Peyer's patch (tissue), 4 donors: ENCODE measurements at regions not wholly inside any gene's neighbourhood (a gene's known extent, or its start where the extent isn't known, plus 50 kb on each side); places are given as distances from the start of the nearest gene placed in this dataset.

ENCODE experiments used
- DNase-seq, 3 donors: peaks; one replicate each; pipeline ENCODE4 v3.0.0-alpha.2; 2017 to 2019
- H3K27ac ChIP-seq, 4 donors: fragments of 200-600 bp; sonication (generic); one replicate each; pipeline ENCODE4 v1.5.1; 2016 to 2019
- H3K27me3 ChIP-seq, 2 donors: fragments of 200-600 bp; sonication (generic); one replicate each; pipeline ENCODE4 v1.5.1; 2019
- H3K36me3 ChIP-seq, 3 donors: fragments of 200-600 bp; sonication (generic); one replicate each; pipeline ENCODE4 v1.5.1; 2016 to 2019
- H3K4me1 ChIP-seq, 4 donors: fragments of 200-600 bp; sonication (generic); one replicate each; pipeline ENCODE4 v1.5.1; 2016 to 2019
- H3K4me3 ChIP-seq, 4 donors: fragments of 200-600 bp; sonication (generic); 1 replicate in 3 of 4; 2 replicates in 1 of 4; pipeline ENCODE4 v1.5.1; 2016 to 2019; ENCODE audit warnings: mild to moderate bottlenecking in 1 of 4
- H3K9me3 ChIP-seq, 4 donors: fragments of 200-600 bp; sonication (generic); one replicate each; pipeline ENCODE4 v1.5.1; 2016 to 2019; ENCODE audit warnings: mild to moderate bottlenecking in 1 of 4
- CTCF ChIP-seq, 6 experiments: fragments of 450-650 bp in 4 of 6; fragments of 200-600 bp in 2 of 6; sonication (generic) in 1 of 6; IDR thresholded peaks; one replicate each; pipeline ENCODE4 v1.5.1; 2017 to 2019; ENCODE audit warnings: antibody characterized with exemption in 6 of 6, mild to moderate bottlenecking in 3 of 6, moderate library complexity in 1 of 6
- POLR2A ChIP-seq, 2 donors: fragments of 450-650 bp; IDR thresholded peaks; one replicate each; pipeline ENCODE4 v1.5.1; 2017; ENCODE audit warnings: antibody characterized with exemption in 2 of 2, mild to moderate bottlenecking in 2 of 2, moderate library complexity in 2 of 2

GRCh38 chr1:188425687-188426086 is 1596.9 kb downstream of the PLA2G4A start:
- Histone ChIP-seq H3K9me3 (no peaks in the 10 kb centered on the region), H3K4me1 (no peaks in the 10 kb centered on the region), H3K4me3 (no peak overlapping the region), H3K27ac (no peak overlapping the region), H3K27me3 (no peaks in the 10 kb centered on the region), H3K36me3 (no peaks in the 10 kb centered on the region)
- TF ChIP-seq POLR2A (IDR thresholded peaks at IDR 0.05) (no peak), CTCF (IDR thresholded peaks at IDR 0.05) (no peak)
- DNase-seq: no peak

- TF ChIP-seq CTCF (IDR thresholded peaks at IDR 0.05) (no peak), POLR2A (IDR thresholded peaks at IDR 0.05) (no peak)
- H3K27me3 ChIP-seq: no peaks in the 10 kb centered on the region
- H3K4me3 ChIP-seq: no peak overlapping the region
- H3K9me3 ChIP-seq: no peaks in the 10 kb centered on the region
- H3K36me3 ChIP-seq: no peaks in the 10 kb centered on the region
- no peaks in the 10 kb centered on the region for H3K4me1 ChIP-seq
- no peak overlapping the region for H3K27ac ChIP-seq
- DNase-seq: no peak
These were observed 1597.8 kb downstream of the PLA2G4A start for GRCh38 chr1:188426561-188426960.

GRCh38 chr1:188427642-188428041 is 1598.9 kb downstream of the PLA2G4A start:
- TF ChIP-seq CTCF (IDR thresholded peaks at IDR 0.05): no peak
- no peak for TF ChIP-seq POLR2A (IDR thresholded peaks at IDR 0.05)
- H3K27me3 ChIP-seq: no peaks in the 10 kb centered on the region
- H3K4me1 ChIP-seq: no peaks in the 10 kb centered on the region
- no peak overlapping the region for H3K27ac ChIP-seq
- H3K9me3 ChIP-seq: no peaks in the 10 kb centered on the region
- no peaks in the 10 kb centered on the region for H3K36me3 ChIP-seq
- no peak overlapping the region for H3K4me3 ChIP-seq
- DNase-seq: no peak

GRCh38 chr1:188429386-188429785 is 1600.6 kb downstream of the PLA2G4A start:
- H3K36me3 ChIP-seq: no peaks in the 10 kb centered on the region
- no peak overlapping the region for H3K4me3 ChIP-seq
- TF ChIP-seq CTCF (IDR thresholded peaks at IDR 0.05): no peak
- no peak for TF ChIP-seq POLR2A (IDR thresholded peaks at IDR 0.05)
- no peaks in the 10 kb centered on the region for H3K4me1 ChIP-seq
- no peak for DNase-seq
- no peak overlapping the region for H3K27ac ChIP-seq
- no peaks in the 10 kb centered on the region for H3K27me3 ChIP-seq
- no peaks in the 10 kb centered on the region for H3K9me3 ChIP-seq

GRCh38 chr1:188432427-188432826 is 1603.7 kb downstream of the PLA2G4A start:
- Histone ChIP-seq H3K36me3 (no peaks in the 10 kb centered on the region), H3K27me3 (no peaks in the 10 kb centered on the region), H3K4me3 (no peak overlapping the region), H3K27ac (no peak overlapping the region), H3K9me3 (no peaks in the 10 kb centered on the region), H3K4me1 (no peaks in the 10 kb centered on the region)
- DNase-seq: no peak
- TF ChIP-seq CTCF (IDR thresholded peaks at IDR 0.05) (no peak), POLR2A (IDR thresholded peaks at IDR 0.05) (no peak)

GRCh38 chr1:188433425-188433824 is 1604.7 kb downstream of the PLA2G4A start:
- no peaks in the 10 kb centered on the region for H3K9me3 ChIP-seq
- no peaks in the 10 kb centered on the region for H3K4me1 ChIP-seq
- no peak for TF ChIP-seq POLR2A (IDR thresholded peaks at IDR 0.05)
- TF ChIP-seq CTCF (IDR thresholded peaks at IDR 0.05): no peak
- H3K4me3 ChIP-seq: no peak overlapping the region
- H3K27me3 ChIP-seq: no peaks in the 10 kb centered on the region
- no peak overlapping the region for H3K27ac ChIP-seq
- DNase-seq: no peak
- no peaks in the 10 kb centered on the region for H3K36me3 ChIP-seq
